GM12892 (cell line): ENCODE measurements at regions not wholly inside any gene's neighbourhood (a gene's known extent, or its start where the extent isn't known, plus 50 kb on each side); places are given as distances from the start of the nearest gene placed in this dataset.

Experiments used
- POLR2A ChIP-seq: IDR thresholded peaks from 2 replicates; pipeline ENCODE4 v1.6.1; 2011; ENCODE audit warnings: low read depth, low read length, control low read depth
- POLR2AphosphoS5 ChIP-seq: IDR thresholded peaks from 2 replicates; pipeline ENCODE4 v1.6.1; 2011; ENCODE audit warnings: low read depth, low read length, control low read depth
- TAF1 ChIP-seq: IDR thresholded peaks from 2 replicates; pipeline ENCODE4 v1.6.1; 2011; ENCODE audit warnings: low read depth, mild to moderate bottlenecking, control low read depth, low read length, borderline replicate concordance

- no peak for TF ChIP-seq POLR2A
- no peak for TF ChIP-seq POLR2AphosphoS5
- no peak for TF ChIP-seq TAF1
Observed at GRCh38 chr7:131637859-131638258, 81.4 kb upstream of the PODXL start.
